A549 (cell line): ENCODE measurements at regions not wholly inside any gene's neighbourhood (a gene's known extent, or its start where the extent isn't known, plus 50 kb on each side); places are given as distances from the start of the nearest gene placed in this dataset.
"Not testable (repeated sequence)": the region's sequence is repeated elsewhere in the genome, so short reads cannot be mapped to it uniquely, and the experiment has no call there.

ENCODE experiments used
- ATAC-seq, 2 experiments: fragments of 200-7000 bp in 1 of 2; fragments of >200 bp in 1 of 2; cut with Nextera tagmentation in 1 of 2; cut with Tn5 transposase in 1 of 2; 3 replicates each; pipeline versions ENCODE4 v1.8.0 to v1.9.1; 2018 to 2020; ENCODE audit warnings: mild to moderate bottlenecking in 1 of 2, moderate library complexity in 1 of 2
- CTCF ChIA-PET: fragments of 300-600 bp; sonication (Branson Sonifier 250); formaldehyde crosslinking; extraction: SDS; loops from one replicate; lab custom pipeline; 2021; ENCODE audit warnings: antibody characterized with exemption, inconsistent platforms; lab: Yijun Ruan, JAX
- POLR2A ChIA-PET: fragments of 350-600 bp; formaldehyde crosslinking; extraction: SDS; loops from one replicate; lab custom pipeline; 2021; ENCODE audit warnings: antibody characterized with exemption, inconsistent platforms; lab: Yijun Ruan, JAX
- DNase-seq, 2 experiments: peaks; one replicate each; pipeline versions ENCODE4 v3.0.0 to v3.0.0-alpha.2; 2011 to 2016; ENCODE audit warnings: low read depth in 1 of 2, low spot score in 1 of 2
- FAIRE-seq: peaks from 2 replicates; lab custom pipeline; 2011; peaks lifted over from hg19 to GRCh38; lab: Jason Lieb, UNC
- H3K27ac ChIP-seq, 2 experiments: fragments of >200 bp; sonication (Bioruptor Twin); formaldehyde crosslinking; 3 replicates each; pipeline ENCODE4 v1.5.1; 2016 to 2017
- H3K4me1 ChIP-seq: fragments of >200 bp; sonication (Bioruptor Twin); formaldehyde crosslinking; 3 replicates; pipeline ENCODE4 v1.6.1; 2016
- H3K4me2 ChIP-seq: fragments of >200 bp; sonication (Bioruptor Twin); formaldehyde crosslinking; 3 replicates; pipeline ENCODE4 v1.6.1; 2016
- H3K4me3 ChIP-seq: fragments of >200 bp; sonication (Bioruptor Twin); formaldehyde crosslinking; 3 replicates; pipeline ENCODE4 v1.5.1; 2016
- H3K9me3 ChIP-seq: fragments of >200 bp; sonication (Bioruptor Twin); formaldehyde crosslinking; 3 replicates; pipeline ENCODE4 v1.6.1; 2016
- ATOH8 ChIP-seq: fragments of 250-450 bp; sonication (Bioruptor Pico); IDR thresholded peaks from 2 replicates; pipeline ENCODE4 v1.5.0; 2020; ENCODE audit warnings: low read depth, mild to moderate bottlenecking, moderate library complexity
- EHF ChIP-seq: fragments of 250-450 bp; sonication (Bioruptor Pico); IDR thresholded peaks from 2 replicates; pipeline ENCODE4 v1.5.0; 2020; ENCODE audit warnings: mild to moderate bottlenecking
- ELK1 ChIP-seq: fragments of 150-350 bp; IDR thresholded peaks from 2 replicates; pipeline ENCODE4 v1.6.1; 2014; ENCODE audit warnings: low read depth, mild to moderate bottlenecking, low read length
- ESRRA ChIP-seq: fragments of 150-350 bp; IDR thresholded peaks from 2 replicates; pipeline ENCODE4 v1.6.1; 2014; ENCODE audit warnings: mild to moderate bottlenecking, low read length, borderline replicate concordance
- FOXS1 ChIP-seq: fragments of 250-450 bp; sonication (Bioruptor Pico); IDR thresholded peaks from 2 replicates; pipeline ENCODE4 v1.5.0; 2020; ENCODE audit warnings: mild to moderate bottlenecking, moderate library complexity
- GATA3 ChIP-seq: IDR thresholded peaks from 2 replicates; pipeline ENCODE4 v1.6.1; 2012; ENCODE audit warnings: borderline replicate concordance
- HEYL ChIP-seq: fragments of 250-450 bp; sonication (Bioruptor Pico); IDR thresholded peaks from 2 replicates; pipeline ENCODE4 v1.8.0; 2021; ENCODE audit warnings: mild to moderate bottlenecking, moderate library complexity
- HOXB5 ChIP-seq: fragments of 250-450 bp; sonication (Bioruptor Pico); IDR thresholded peaks from 2 replicates; pipeline ENCODE4 v1.5.0; 2020; ENCODE audit warnings: mild to moderate bottlenecking, moderate library complexity
- KDM1A ChIP-seq: fragments of 200-600 bp; sonication (generic); IDR thresholded peaks from 2 replicates; pipeline ENCODE4 v1.6.1; 2016; ENCODE audit warnings: low read depth, mild to moderate bottlenecking
- MAX ChIP-seq: IDR thresholded peaks from 2 replicates; pipeline ENCODE4 v1.6.1; 2012
- MAZ ChIP-seq: fragments of 150-350 bp; IDR thresholded peaks from 2 replicates; pipeline ENCODE4 v1.6.1; 2014; ENCODE audit warnings: antibody characterized with exemption, low read depth, low read length, borderline replicate concordance
- MYC ChIP-seq: IDR thresholded peaks from 2 replicates; pipeline ENCODE4 v1.6.1; 2012; ENCODE audit warnings: mild to moderate bottlenecking, inconsistent platforms, low read length, improper control_type of control experiment, borderline replicate concordance
- NFE2L2 ChIP-seq: fragments of 150-350 bp; conservative IDR thresholded peaks from 2 replicates; pipeline ENCODE4 v1.6.1; 2014; ENCODE audit warnings: low read length
- POLR2AphosphoS2 ChIP-seq: conservative IDR thresholded peaks from 2 replicates; pipeline ENCODE4 v1.6.1; 2012; ENCODE audit warnings: low read length, improper control_type of control experiment, inconsistent platforms
- RFX5 ChIP-seq: fragments of 450-650 bp; IDR thresholded peaks from 2 replicates; pipeline ENCODE4 v1.7.1; 2014; ENCODE audit warnings: antibody characterized with exemption, mild to moderate bottlenecking, moderate library complexity
- WGBS: methylation state at CpG from one replicate; pipeline ENCODE4 v1.1.6; 2017; ENCODE audit errors: missing lambda C conversion rate; 5-methylcytosine and 5-hydroxymethylcytosine counted together
- TF ChIP-seq, protein P1 (sequence below): fragments of >200 bp; sonication (Bioruptor Twin); formaldehyde crosslinking; IDR thresholded peaks from 3 replicates; pipeline ENCODE4 v1.6.1; 2016
- TF ChIP-seq, protein P2 (sequence below): fragments of >200 bp; sonication (Bioruptor Twin); formaldehyde crosslinking; IDR thresholded peaks from 2 replicates; pipeline ENCODE4 v1.6.1; 2016

- no peak for FAIRE-seq
- H3K9me3 ChIP-seq, result no peaks in the 10 kb centered on the region
- POLR2A ChIA-PET, result no interaction called here
- H3K27ac ChIP-seq, result no peak overlapping the region
- ATAC-seq, result no peak
- no peaks in the 10 kb centered on the region for H3K4me1 ChIP-seq
- CTCF ChIA-PET, result no interaction called here
- WGBS, result 67% methylated on average over 4 of the region's 4 CpGs
- TF ChIP-seq MAX, result no peak
- no peak for TF ChIP-seq HOXB5 (CRISPR knock-in tag)
- no peak for TF ChIP-seq FOXS1 (CRISPR knock-in tag)
- TF ChIP-seq RFX5, result no peak
- no peak for TF ChIP-seq GATA3
- TF ChIP-seq, protein P1, sequence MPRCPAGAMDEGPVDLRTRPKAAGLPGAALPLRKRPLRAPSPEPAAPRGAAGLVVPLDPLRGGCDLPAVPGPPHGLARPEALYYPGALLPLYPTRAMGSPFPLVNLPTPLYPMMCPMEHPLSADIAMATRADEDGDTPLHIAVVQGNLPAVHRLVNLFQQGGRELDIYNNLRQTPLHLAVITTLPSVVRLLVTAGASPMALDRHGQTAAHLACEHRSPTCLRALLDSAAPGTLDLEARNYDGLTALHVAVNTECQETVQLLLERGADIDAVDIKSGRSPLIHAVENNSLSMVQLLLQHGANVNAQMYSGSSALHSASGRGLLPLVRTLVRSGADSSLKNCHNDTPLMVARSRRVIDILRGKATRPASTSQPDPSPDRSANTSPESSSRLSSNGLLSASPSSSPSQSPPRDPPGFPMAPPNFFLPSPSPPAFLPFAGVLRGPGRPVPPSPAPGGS, result no peak
- TF ChIP-seq EHF (CRISPR knock-in tag), result no peak
- TF ChIP-seq MYC, result no peak
- no peak for TF ChIP-seq NFE2L2
- TF ChIP-seq POLR2AphosphoS2, result no peak
- TF ChIP-seq MAZ, result no peak
- TF ChIP-seq KDM1A, result no peak
- TF ChIP-seq, all 56 proteins: peak for 0
- H3K4me2 ChIP-seq, result no peak overlapping the region
- DNase-seq, result no peak
- no peak overlapping the region for H3K4me3 ChIP-seq
Observed at GRCh38 chr4:87918314-87919058, 57.0 kb upstream of the SPP1 start.

- DNase-seq, H3K4me3 ChIP-seq, CTCF ChIA-PET, H3K9me3 ChIP-seq, H3K4me2 ChIP-seq, FAIRE-seq, H3K4me1 ChIP-seq, POLR2A ChIA-PET, ATAC-seq, H3K27ac ChIP-seq: not testable (repeated sequence)
- WGBS, result 100% methylated on average over 1 of the region's 1 CpG
Observed at GRCh38 chr4:87919304-87919703, 56.2 kb upstream of the SPP1 start.

DNA sequence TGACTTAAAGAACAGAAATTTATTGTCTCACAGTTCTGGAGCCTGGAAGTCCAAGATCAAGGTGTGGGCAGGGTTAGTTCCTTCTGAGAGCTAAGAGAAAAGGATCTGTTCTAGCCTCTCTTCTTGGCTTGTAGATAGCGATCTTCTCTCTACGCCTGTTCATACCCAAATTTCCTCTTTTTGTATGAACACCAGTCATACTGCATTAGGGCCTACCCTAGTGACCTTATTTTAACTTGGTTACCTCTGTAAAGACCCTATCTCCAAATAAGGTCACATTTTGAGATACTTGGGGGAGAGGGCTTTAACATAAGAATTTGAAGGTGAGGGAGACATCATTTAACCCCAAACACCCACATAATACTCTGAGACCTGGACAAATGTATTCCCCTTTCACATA lies 55.6 kb upstream of the SPP1 start:
- POLR2A ChIA-PET, result no interaction called here
- H3K4me1 ChIP-seq, result no peaks in the 10 kb centered on the region
- ATAC-seq (no peak), DNase-seq (no peak), FAIRE-seq (no peak)
- H3K27ac ChIP-seq, result no peak overlapping the region
- H3K4me2 ChIP-seq, result no peak overlapping the region
- TF ChIP-seq, protein P2, sequence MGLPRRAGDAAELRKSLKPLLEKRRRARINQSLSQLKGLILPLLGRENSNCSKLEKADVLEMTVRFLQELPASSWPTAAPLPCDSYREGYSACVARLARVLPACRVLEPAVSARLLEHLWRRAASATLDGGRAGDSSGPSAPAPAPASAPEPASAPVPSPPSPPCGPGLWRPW, result no peak
- TF ChIP-seq ELK1 (no peak), MYC (no peak), MAZ (no peak), ATOH8 (CRISPR knock-in tag) (no peak), ESRRA (no peak), HEYL (CRISPR knock-in tag) (no peak)
- WGBS, result 93% methylated on average over 2 of the region's 2 CpGs
- CTCF ChIA-PET, result no interaction called here
- H3K4me3 ChIP-seq, result no peak overlapping the region
- H3K9me3 ChIP-seq, result no peaks in the 10 kb centered on the region
